ENCODE measurements at regions not wholly inside any gene's neighbourhood (a gene's known extent, or its start where the extent isn't known, plus 50 kb on each side); places are given as distances from the start of the nearest gene placed in this dataset.
"Not testable (repeated sequence)": the region's sequence is repeated elsewhere in the genome, so short reads cannot be mapped to it uniquely, and the experiment has no call there.

GRCh38 chrX:147228153-147228552, 413.6 kb upstream of the CXorf51A start:
- no peaks in the 10 kb centered on the region for H3K27me3 Mint-ChIP-seq
- no peaks in the 10 kb centered on the region for H3K36me3 Mint-ChIP-seq
- ATAC-seq (ENCODE audit: low read depth in 2 of 2) (no peak), DNase-seq (no peak)
- H3K9me3 Mint-ChIP-seq, result peaks cover 0 to 7% (median 3%) of the 10 kb centered on the region in 7 donors
- no peaks in the 10 kb centered on the region for H3K4me1 Mint-ChIP-seq
- H3K27ac Mint-ChIP-seq, result no peak overlapping the region
- no peak overlapping the region for H3K4me3 Mint-ChIP-seq

- Mint-ChIP-seq H3K36me3 (no peaks in the 10 kb centered on the region), H3K9me3 (peaks cover 0 to 7% (median 4%) of the 10 kb centered on the region in 7 donors), H3K27me3 (no peaks in the 10 kb centered on the region), H3K27ac (no peak overlapping the region), H3K4me1 (no peaks in the 10 kb centered on the region), H3K4me3 (no peak overlapping the region)
- DNase-seq (no peak), ATAC-seq (ENCODE audit: low read depth in 2 of 2) (no peak)
These were observed 412.3 kb upstream of the CXorf51A start for GRCh38 chrX:147226801-147227200.

- no peak overlapping the region for H3K27ac Mint-ChIP-seq
- ATAC-seq (ENCODE audit: low read depth in 2 of 2) (no peak), DNase-seq (no peak)
- peaks cover 0 to 8% (median 2%) of the 10 kb centered on the region in 7 donors for H3K9me3 Mint-ChIP-seq
- no peak overlapping the region for H3K4me3 Mint-ChIP-seq
- H3K36me3 Mint-ChIP-seq, result no peaks in the 10 kb centered on the region
- no peaks in the 10 kb centered on the region for H3K27me3 Mint-ChIP-seq
- H3K4me1 Mint-ChIP-seq, result no peaks in the 10 kb centered on the region
These were observed 402.8 kb upstream of the CXorf51A start for GRCh38 chrX:147217334-147217733.

GRCh38 chrX:147200494-147200893, 385.9 kb upstream of the CXorf51A start:
- H3K4me3 Mint-ChIP-seq; ATAC-seq (ENCODE audit: low read depth in 2 of 2): not testable (repeated sequence)
- H3K9me3 Mint-ChIP-seq, result peaks cover 0 to 16% (median 5%) of the 10 kb centered on the region in 7 donors

GRCh38 chrX:147191361-147191760, 376.8 kb upstream of the CXorf51A start:
- DNase-seq (no peak), ATAC-seq (ENCODE audit: low read depth in 2 of 2) (no peak)
- H3K4me3 Mint-ChIP-seq, result no peak overlapping the region
- H3K4me1 Mint-ChIP-seq, result no peaks in the 10 kb centered on the region
- no peaks in the 10 kb centered on the region for H3K27me3 Mint-ChIP-seq
- H3K9me3 Mint-ChIP-seq, result peaks cover 0 to 11% (median 4%) of the 10 kb centered on the region in 7 donors
- no peaks in the 10 kb centered on the region for H3K36me3 Mint-ChIP-seq
- H3K27ac Mint-ChIP-seq, result no peak overlapping the region

More at GRCh38 chrX:147200494-147200893, 385.9 kb upstream of the CXorf51A start:
- H3K27ac Mint-ChIP-seq, H3K36me3 Mint-ChIP-seq, H3K4me1 Mint-ChIP-seq, DNase-seq, H3K27me3 Mint-ChIP-seq: not testable (repeated sequence)

GRCh38 chrX:147183161-147183560, 368.6 kb upstream of the CXorf51A start:
- H3K36me3 Mint-ChIP-seq, result no peaks in the 10 kb centered on the region
- ATAC-seq (ENCODE audit: low read depth in 2 of 2), result no peak
- no peak for DNase-seq
- no peaks in the 10 kb centered on the region for H3K4me1 Mint-ChIP-seq
- no peak overlapping the region for H3K4me3 Mint-ChIP-seq
- no peak overlapping the region for H3K27ac Mint-ChIP-seq
- H3K27me3 Mint-ChIP-seq, result no peaks in the 10 kb centered on the region
- peaks cover 0 to 7% (median 2%) of the 10 kb centered on the region in 7 donors for H3K9me3 Mint-ChIP-seq

GRCh38 chrX:147180886-147181285, 366.3 kb upstream of the CXorf51A start:
- no peak overlapping the region for H3K27ac Mint-ChIP-seq
- peak overlapping the region in 1 of 8 donors; percentile 24 for H3K4me3 Mint-ChIP-seq
- no peaks in the 10 kb centered on the region for H3K27me3 Mint-ChIP-seq
- H3K4me1 Mint-ChIP-seq, result no peaks in the 10 kb centered on the region
- no peak for ATAC-seq (ENCODE audit: low read depth in 2 of 2)
- DNase-seq, result no peak
- H3K9me3 Mint-ChIP-seq, result peaks cover 0 to 9% (median 2%) of the 10 kb centered on the region in 7 donors
- H3K36me3 Mint-ChIP-seq, result no peaks in the 10 kb centered on the region

- Mint-ChIP-seq H3K4me3 (no peak overlapping the region), H3K27me3 (no peaks in the 10 kb centered on the region), H3K9me3 (peaks cover 0 to 9% (median 3%) of the 10 kb centered on the region in 7 donors), H3K36me3 (no peaks in the 10 kb centered on the region), H3K27ac (no peak overlapping the region), H3K4me1 (no peaks in the 10 kb centered on the region)
- ATAC-seq (ENCODE audit: low read depth in 2 of 2) (no peak), DNase-seq (no peak)
These were observed 365.1 kb upstream of the CXorf51A start for GRCh38 chrX:147179625-147180024.

GRCh38 chrX:147174591-147174990, 360.0 kb upstream of the CXorf51A start:
- Mint-ChIP-seq H3K9me3 (peaks cover 0 to 9% (median 2%) of the 10 kb centered on the region in 7 donors), H3K4me3 (no peak overlapping the region), H3K27ac (no peak overlapping the region), H3K27me3 (no peaks in the 10 kb centered on the region), H3K4me1 (no peaks in the 10 kb centered on the region), H3K36me3 (no peaks in the 10 kb centered on the region)
- ATAC-seq (ENCODE audit: low read depth in 2 of 2) (no peak), DNase-seq (no peak)

GRCh38 chrX:147173594-147173993, 359.1 kb upstream of the CXorf51A start:
- Mint-ChIP-seq H3K9me3 (peaks cover 0 to 9% (median 2%) of the 10 kb centered on the region in 7 donors), H3K27ac (no peak overlapping the region), H3K27me3 (no peaks in the 10 kb centered on the region), H3K36me3 (no peaks in the 10 kb centered on the region), H3K4me1 (no peaks in the 10 kb centered on the region), H3K4me3 (no peak overlapping the region)
- DNase-seq, result no peak
- ATAC-seq (ENCODE audit: low read depth in 2 of 2), result no peak

GRCh38 chrX:147170993-147171392, 356.4 kb upstream of the CXorf51A start:
- no peak for ATAC-seq (ENCODE audit: low read depth in 2 of 2)
- no peaks in the 10 kb centered on the region for H3K4me1 Mint-ChIP-seq
- no peaks in the 10 kb centered on the region for H3K27me3 Mint-ChIP-seq
- H3K9me3 Mint-ChIP-seq, result peaks cover 0 to 9% (median 3%) of the 10 kb centered on the region in 7 donors
- no peak overlapping the region for H3K4me3 Mint-ChIP-seq
- H3K36me3 Mint-ChIP-seq, result no peaks in the 10 kb centered on the region
- DNase-seq, result no peak
- H3K27ac Mint-ChIP-seq, result no peak overlapping the region
